ENCODE measurements at regions not wholly inside any gene's neighbourhood (a gene's known extent, or its start where the extent isn't known, plus 50 kb on each side); places are given as distances from the start of the nearest gene placed in this dataset.

DNA sequence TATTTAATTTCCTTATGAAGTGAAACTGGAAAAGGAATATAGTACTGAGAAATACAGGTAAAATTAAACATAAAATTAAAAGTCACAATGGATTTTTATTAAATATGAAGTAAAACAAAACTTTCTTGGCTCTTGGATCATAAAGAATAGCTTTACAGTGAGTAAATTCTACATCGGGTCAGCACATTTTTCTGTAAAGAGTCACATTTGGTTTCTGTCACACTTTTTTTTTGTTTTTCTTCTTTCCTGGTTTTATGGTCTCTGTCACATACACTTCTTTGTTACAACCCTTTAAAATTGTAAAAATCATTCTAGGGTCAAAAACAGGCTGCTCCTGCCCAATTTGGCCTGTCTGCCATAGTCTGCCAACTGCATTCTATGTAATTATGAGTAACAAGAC is 254.4 kb upstream of the POU3F2 start:
- Histone ChIP-seq H3K27me3 (no peaks in the 10 kb centered on the region), H3K36me3 (no peaks in the 10 kb centered on the region), H3K4me1 (no peaks in the 10 kb centered on the region), H3K9me3 (no peaks in the 10 kb centered on the region), H3K4me3 (ENCODE audit: low read depth, low read length) (no peak overlapping the region)
- TF ChIP-seq, protein P1, sequence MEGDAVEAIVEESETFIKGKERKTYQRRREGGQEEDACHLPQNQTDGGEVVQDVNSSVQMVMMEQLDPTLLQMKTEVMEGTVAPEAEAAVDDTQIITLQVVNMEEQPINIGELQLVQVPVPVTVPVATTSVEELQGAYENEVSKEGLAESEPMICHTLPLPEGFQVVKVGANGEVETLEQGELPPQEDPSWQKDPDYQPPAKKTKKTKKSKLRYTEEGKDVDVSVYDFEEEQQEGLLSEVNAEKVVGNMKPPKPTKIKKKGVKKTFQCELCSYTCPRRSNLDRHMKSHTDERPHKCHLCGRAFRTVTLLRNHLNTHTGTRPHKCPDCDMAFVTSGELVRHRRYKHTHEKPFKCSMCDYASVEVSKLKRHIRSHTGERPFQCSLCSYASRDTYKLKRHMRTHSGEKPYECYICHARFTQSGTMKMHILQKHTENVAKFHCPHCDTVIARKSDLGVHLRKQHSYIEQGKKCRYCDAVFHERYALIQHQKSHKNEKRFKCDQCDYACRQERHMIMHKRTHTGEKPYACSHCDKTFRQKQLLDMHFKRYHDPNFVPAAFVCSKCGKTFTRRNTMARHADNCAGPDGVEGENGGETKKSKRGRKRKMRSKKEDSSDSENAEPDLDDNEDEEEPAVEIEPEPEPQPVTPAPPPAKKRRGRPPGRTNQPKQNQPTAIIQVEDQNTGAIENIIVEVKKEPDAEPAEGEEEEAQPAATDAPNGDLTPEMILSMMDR (IDR thresholded peaks at IDR 0.05; ENCODE audit: low read depth, low read length): no peak
- DNase-seq: no peak

DNA sequence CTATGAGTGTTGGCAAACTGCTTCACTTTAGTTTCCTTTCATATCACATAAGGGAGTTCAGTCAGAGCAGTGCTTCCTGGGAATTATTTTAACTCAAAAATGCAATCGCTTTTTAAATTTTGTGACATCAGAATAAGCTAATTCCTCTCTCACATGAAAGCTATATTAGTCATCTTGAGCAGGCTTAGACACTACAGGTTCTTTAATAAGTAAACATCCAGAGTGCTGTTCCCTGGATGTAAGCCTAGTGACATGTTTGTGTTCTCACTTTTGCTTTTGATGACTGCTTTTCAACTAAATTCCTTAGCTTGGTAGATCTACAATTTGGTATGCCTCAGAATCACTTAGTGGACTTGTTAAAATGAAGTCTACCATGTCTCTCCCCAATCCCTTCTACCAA is 252.7 kb upstream of the POU3F2 start:
- H3K4me1 ChIP-seq: no peaks in the 10 kb centered on the region
- DNase-seq: no peak

DNA sequence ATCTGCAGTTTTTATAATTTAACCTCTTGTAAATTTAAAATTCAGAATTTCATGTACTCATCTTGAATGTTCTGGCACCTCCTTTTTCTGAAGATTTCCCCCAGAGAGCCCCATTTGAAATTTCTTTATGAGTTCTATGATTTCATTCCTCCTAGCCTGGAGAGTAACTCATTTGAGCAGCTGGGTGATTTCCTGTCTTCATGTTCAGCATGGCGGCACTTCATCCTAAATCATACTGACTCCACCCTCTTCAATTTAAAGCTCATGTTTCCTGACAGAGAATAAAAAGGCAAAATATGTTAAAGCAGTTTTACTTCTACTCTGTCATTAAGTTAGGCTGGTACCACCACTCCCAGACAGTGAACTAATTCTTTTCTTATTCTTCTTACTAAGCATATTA is 250.9 kb upstream of the POU3F2 start:
- TF ChIP-seq, protein P1 (IDR thresholded peaks at IDR 0.05; ENCODE audit: low read depth, low read length): no peak
- Histone ChIP-seq H3K27me3 (no peaks in the 10 kb centered on the region), H3K36me3 (no peaks in the 10 kb centered on the region), H3K4me1 (no peaks in the 10 kb centered on the region), H3K4me3 (ENCODE audit: low read depth, low read length) (no peak overlapping the region), H3K9me3 (no peaks in the 10 kb centered on the region)
- no peak for DNase-seq

More for the DNA sequence above, 252.7 kb upstream of the POU3F2 start:
- TF ChIP-seq, protein P1 (IDR thresholded peaks at IDR 0.05; ENCODE audit: low read depth, low read length): no peak
- Histone ChIP-seq H3K27me3 (no peaks in the 10 kb centered on the region), H3K36me3 (no peaks in the 10 kb centered on the region), H3K4me3 (ENCODE audit: low read depth, low read length) (no peak overlapping the region), H3K9me3 (no peaks in the 10 kb centered on the region)

DNA sequence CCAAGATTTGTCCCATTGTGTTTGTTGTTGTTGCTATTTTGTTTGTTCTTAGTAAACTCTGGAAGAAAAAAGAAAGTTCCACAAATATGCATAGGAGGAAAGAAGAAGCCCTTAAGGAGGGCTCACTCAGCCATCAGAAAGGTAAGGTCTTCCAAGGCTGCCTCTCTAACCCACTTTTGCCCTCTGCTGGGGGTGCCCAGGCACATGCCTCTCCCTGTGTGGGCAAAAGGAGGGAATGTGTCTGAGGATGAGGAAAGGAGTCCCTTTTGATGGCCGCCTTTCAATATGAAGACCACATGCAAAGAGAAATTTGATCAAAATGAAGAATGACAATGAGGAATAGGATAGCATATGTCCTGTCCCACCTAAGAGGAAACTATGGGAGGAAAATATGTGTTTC is 248.2 kb upstream of the POU3F2 start:
- peak; percentile 13 for DNase-seq
- no peaks in the 10 kb centered on the region for H3K36me3 ChIP-seq
- TF ChIP-seq, protein P1 (IDR thresholded peaks at IDR 0.05; ENCODE audit: low read depth, low read length): peak; percentile 31
- H3K4me1 ChIP-seq: no peaks in the 10 kb centered on the region
- H3K9me3 ChIP-seq: no peaks in the 10 kb centered on the region
- no peak overlapping the region for H3K4me3 ChIP-seq (ENCODE audit: low read depth, low read length)
- H3K27me3 ChIP-seq: no peaks in the 10 kb centered on the region

DNA sequence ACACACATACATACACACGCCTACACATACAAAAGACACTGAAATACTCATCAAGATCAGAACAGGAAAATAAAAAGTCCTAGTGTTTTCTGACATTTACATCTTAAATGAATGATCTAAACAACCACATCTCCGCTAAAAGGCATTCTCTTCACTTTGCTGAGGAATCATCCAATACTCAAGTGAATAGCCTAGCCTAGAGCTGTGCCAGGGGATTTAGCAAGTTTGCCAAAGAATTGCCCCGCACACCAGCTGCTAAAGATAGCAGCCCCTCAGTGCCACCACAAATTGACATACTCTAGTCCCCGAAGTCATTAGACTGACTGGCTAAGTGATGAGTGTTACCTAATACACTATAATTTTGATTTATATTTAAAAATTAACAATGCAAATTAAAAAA is 246.8 kb upstream of the POU3F2 start:
- DNase-seq: no peak
- Histone ChIP-seq H3K4me3 (ENCODE audit: low read depth, low read length) (no peak overlapping the region), H3K36me3 (no peaks in the 10 kb centered on the region), H3K4me1 (no peaks in the 10 kb centered on the region), H3K27me3 (no peaks in the 10 kb centered on the region), H3K9me3 (no peaks in the 10 kb centered on the region)
- TF ChIP-seq, protein P1 (IDR thresholded peaks at IDR 0.05; ENCODE audit: low read depth, low read length): no peak

DNA sequence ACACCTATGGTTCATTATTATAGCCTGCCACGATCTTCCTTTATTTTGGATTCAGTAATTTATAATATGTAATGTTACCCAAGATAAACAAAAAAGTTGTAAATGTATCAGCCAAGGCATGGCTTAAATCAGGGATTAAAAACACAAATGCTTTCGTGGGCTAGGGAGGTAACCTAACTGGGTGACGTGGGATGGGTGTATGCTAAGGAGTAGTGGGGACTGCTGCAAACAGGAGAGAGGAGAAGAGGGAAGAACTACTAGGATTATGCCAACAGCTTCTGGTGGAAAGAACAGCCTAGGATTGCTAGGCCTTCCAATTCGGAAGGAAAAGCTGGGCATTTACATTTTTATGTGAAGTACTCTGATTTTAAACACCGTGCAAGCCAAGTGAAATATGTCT is 244.8 kb upstream of the POU3F2 start:
- no peaks in the 10 kb centered on the region for H3K9me3 ChIP-seq
- TF ChIP-seq, protein P1 (IDR thresholded peaks at IDR 0.05; ENCODE audit: low read depth, low read length): no peak

More for the DNA sequence above, 244.8 kb upstream of the POU3F2 start:
- H3K27me3 ChIP-seq: no peaks in the 10 kb centered on the region
- H3K4me3 ChIP-seq (ENCODE audit: low read depth, low read length): no peak overlapping the region
- no peak for DNase-seq
- H3K4me1 ChIP-seq: no peaks in the 10 kb centered on the region
- no peaks in the 10 kb centered on the region for H3K36me3 ChIP-seq
